Type B pancreatic cell (in vitro differentiated cells): ENCODE measurements at regions not wholly inside any gene's neighbourhood (a gene's known extent, or its start where the extent isn't known, plus 50 kb on each side); places are given as distances from the start of the nearest gene placed in this dataset.

Experiments
- DNase-seq: peaks from one replicate; pipeline ENCODE4 v3.0.0; 2021; ENCODE audit warnings: mixed read lengths; ENCODE audit not compliant: unreplicated experiment; ENCODE audit errors: extremely low spot score
- H3K27ac Mint-ChIP-seq: 2 replicates; pipeline ENCODE4 v1.8.0; 2021; ENCODE audit warnings: mild to moderate bottlenecking, mixed read lengths
- H3K27me3 Mint-ChIP-seq: 2 replicates; pipeline ENCODE4 v1.8.0; 2021; ENCODE audit warnings: mixed read lengths
- H3K36me3 Mint-ChIP-seq: 2 replicates; pipeline ENCODE4 v1.8.0; 2021; ENCODE audit warnings: mixed read lengths
- H3K4me1 Mint-ChIP-seq: one replicate; pipeline ENCODE4 v1.8.0; 2021; ENCODE audit warnings: mixed read lengths; ENCODE audit not compliant: unreplicated experiment
- H3K4me3 Mint-ChIP-seq: 2 replicates; pipeline ENCODE4 v1.8.0; 2021; ENCODE audit warnings: mild to moderate bottlenecking, mixed read lengths
- H3K9me3 Mint-ChIP-seq: 2 replicates; pipeline ENCODE4 v1.8.0; 2021; ENCODE audit warnings: mixed read lengths
- TF ChIP-seq, protein P1 (sequence below): fragments of 200-600 bp; sonication (generic); conservative IDR thresholded peaks from 2 replicates; pipeline ENCODE4 v1.5.0; 2021; ENCODE audit warnings: antibody characterized with exemption, mild to moderate bottlenecking

DNA sequence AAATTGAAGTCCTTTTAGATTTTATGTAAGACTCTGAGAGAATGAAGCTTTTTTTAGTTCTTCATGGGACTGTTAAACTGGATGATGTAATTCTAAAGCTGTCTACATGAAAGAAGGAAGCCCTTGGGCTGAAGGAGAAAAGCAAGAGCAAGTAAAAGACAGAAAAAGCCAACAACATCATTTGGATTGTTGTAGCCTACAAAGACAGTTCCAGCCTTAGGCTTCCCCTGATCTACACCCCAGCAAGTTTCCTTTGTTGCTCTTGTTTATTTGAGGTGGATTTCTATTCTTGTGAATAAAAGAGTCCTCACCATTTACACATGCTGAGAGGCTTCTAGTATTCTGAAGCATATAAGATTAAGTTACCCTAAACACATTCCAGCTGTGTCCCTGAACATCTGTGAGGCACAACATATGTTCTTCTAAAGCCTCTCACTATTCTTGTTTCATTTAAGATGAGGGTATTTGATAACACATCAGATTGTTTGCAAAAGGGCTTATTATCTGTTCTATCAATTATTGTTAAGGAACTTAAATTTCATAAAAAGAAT is 377.8 kb downstream of the LNPK start:
- Mint-ChIP-seq H3K4me1 (peaks cover 23% of the 10 kb centered on the region), H3K9me3 (peaks cover 4% of the 10 kb centered on the region), H3K4me3 (peak overlapping the region; percentile 46), H3K27ac (no peak overlapping the region), H3K36me3 (no peaks in the 10 kb centered on the region), H3K27me3 (peaks cover 11% of the 10 kb centered on the region)
- TF ChIP-seq, protein P1, sequence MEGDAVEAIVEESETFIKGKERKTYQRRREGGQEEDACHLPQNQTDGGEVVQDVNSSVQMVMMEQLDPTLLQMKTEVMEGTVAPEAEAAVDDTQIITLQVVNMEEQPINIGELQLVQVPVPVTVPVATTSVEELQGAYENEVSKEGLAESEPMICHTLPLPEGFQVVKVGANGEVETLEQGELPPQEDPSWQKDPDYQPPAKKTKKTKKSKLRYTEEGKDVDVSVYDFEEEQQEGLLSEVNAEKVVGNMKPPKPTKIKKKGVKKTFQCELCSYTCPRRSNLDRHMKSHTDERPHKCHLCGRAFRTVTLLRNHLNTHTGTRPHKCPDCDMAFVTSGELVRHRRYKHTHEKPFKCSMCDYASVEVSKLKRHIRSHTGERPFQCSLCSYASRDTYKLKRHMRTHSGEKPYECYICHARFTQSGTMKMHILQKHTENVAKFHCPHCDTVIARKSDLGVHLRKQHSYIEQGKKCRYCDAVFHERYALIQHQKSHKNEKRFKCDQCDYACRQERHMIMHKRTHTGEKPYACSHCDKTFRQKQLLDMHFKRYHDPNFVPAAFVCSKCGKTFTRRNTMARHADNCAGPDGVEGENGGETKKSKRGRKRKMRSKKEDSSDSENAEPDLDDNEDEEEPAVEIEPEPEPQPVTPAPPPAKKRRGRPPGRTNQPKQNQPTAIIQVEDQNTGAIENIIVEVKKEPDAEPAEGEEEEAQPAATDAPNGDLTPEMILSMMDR, result no peak
- no peak for DNase-seq

DNA sequence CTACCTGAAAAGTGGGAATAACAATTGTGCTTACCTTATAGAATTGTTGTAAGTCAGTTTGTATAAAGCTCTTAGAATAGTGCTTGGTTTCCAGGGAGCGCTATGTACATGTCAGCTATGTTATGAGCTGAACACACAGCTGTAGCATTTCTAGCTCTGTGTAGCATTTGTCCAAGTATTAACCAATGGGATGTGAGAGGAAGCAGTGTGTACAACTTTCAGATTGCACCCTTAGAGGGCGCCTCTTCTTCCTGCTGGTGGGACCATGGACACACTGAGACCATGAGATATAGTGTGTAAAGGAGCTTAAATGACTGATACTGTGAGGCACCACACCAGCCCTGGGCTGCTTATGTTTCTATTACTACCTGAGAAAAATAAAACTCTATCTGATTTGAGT is 380.2 kb downstream of the LNPK start:
- Mint-ChIP-seq H3K9me3 (peaks cover 4% of the 10 kb centered on the region), H3K27me3 (peaks cover 14% of the 10 kb centered on the region), H3K36me3 (no peaks in the 10 kb centered on the region), H3K4me1 (peaks cover 26% of the 10 kb centered on the region), H3K27ac (no peak overlapping the region), H3K4me3 (no peak overlapping the region)
- no peak for DNase-seq
- TF ChIP-seq, protein P1, result peak; percentile 21

DNA sequence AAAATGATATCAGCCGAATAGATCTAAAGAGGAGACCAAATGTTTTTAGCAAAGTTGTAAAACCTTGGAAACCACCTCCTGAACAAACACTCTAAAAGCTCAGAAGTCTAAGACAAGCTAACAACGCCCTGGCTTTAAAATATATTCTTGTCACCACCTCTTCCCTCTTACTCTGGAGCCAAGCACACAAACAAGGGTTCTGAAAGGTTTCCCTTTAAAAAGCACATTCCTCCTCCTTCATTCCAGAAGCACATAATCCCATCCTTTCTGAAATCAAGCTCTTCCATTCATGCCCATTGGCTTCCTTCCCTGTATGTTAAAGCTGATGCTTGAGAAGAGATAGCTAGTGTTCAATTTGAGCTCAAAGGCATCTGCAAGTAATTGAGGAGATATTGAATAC is 382.0 kb downstream of the LNPK start:
- DNase-seq, result no peak
- Mint-ChIP-seq H3K9me3 (peaks cover 4% of the 10 kb centered on the region), H3K27me3 (peaks cover 11% of the 10 kb centered on the region), H3K4me3 (no peak overlapping the region), H3K36me3 (no peaks in the 10 kb centered on the region), H3K27ac (no peak overlapping the region), H3K4me1 (peaks cover 26% of the 10 kb centered on the region)
- TF ChIP-seq, protein P1, result no peak

DNA sequence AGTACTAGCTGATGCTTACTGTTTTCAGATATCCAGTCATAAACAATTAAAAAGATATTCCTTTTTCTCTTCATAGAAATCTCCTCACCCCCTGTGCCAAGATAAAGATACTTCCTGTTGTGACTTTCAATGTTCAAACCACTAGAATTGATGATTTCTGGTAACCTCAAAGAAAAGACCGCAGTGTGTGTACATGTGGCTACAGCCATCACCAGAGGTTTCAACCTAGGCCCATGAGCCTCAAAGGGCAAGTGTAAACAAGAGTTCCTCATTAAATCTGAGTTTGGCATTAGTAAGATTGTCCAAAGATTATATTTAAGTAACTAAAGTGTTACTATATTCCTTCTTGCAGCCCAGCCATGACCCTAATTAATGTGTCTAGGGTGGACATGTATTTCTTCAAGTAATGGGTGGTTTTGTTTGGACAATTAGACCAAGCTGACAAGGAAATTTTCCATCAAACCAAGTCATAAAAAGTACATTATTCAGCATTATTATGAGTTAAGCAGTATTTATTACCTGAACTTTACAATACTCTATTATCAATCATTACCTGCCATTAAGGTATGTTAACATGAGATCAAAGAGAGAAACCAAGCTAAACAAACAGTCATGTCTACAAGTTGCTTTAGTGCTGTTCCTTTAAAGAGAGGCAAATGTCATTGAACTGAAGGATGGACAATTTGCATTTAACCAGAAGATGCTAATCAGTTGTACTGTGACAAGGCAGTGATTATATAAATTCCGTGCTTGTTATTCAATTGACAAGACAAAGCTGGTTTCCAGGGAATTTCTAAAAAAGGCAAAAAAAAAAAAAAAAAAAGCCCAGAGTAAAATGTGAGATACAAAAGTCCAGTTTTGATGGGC is 382.7 kb downstream of the LNPK start:
- Mint-ChIP-seq H3K4me3 (no peak overlapping the region), H3K9me3 (peaks cover 4% of the 10 kb centered on the region), H3K27me3 (peaks cover 11% of the 10 kb centered on the region), H3K4me1 (peaks cover 25% of the 10 kb centered on the region), H3K27ac (no peak overlapping the region), H3K36me3 (no peaks in the 10 kb centered on the region)
- DNase-seq, result no peak
- TF ChIP-seq, protein P1, result no peak

DNA sequence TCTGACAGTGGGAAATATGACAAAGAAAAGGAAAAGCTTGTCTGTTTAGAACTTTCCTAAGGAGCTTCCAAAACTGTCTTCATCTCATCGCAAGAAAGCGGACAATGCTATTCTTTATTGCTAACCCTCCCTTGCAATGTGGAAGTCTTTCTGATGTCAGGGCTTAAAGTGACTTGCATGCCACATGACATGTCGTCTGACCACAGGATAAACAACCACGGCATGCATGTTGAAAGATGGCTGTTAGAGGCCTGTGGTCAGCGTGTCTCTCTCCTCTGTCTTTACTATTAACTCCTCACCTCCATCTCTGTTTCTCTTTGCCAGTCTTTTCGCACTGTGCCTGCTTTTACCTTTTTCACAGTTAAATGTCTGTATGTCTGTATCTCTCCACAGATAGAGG is 389.8 kb downstream of the LNPK start:
- Mint-ChIP-seq H3K27ac (no peak overlapping the region), H3K4me1 (no peaks in the 10 kb centered on the region), H3K27me3 (peaks cover 17% of the 10 kb centered on the region), H3K36me3 (no peaks in the 10 kb centered on the region), H3K9me3 (peaks cover 3% of the 10 kb centered on the region), H3K4me3 (no peak overlapping the region)
- DNase-seq, result no peak
- TF ChIP-seq, protein P1, result no peak
